GM13976 (cell line): ENCODE measurements at regions not wholly inside any gene's neighbourhood (a gene's known extent, or its start where the extent isn't known, plus 50 kb on each side); places are given as distances from the start of the nearest gene placed in this dataset.
A peak's percentile ranks its signal among the peaks of the same experiment; 100 is the strongest.
"Not testable (repeated sequence)": the region's sequence is repeated elsewhere in the genome, so short reads cannot be mapped to it uniquely, and the experiment has no call there.

ENCODE experiments used
- DNase-seq: peaks from one replicate; pipeline ENCODE4 v3.0.0; 2012; ENCODE audit warnings: low spot score
- CTCF ChIP-seq: IDR thresholded peaks from 2 replicates; pipeline ENCODE4 v1.5.1; 2012; ENCODE audit warnings: borderline replicate concordance, mild to moderate bottlenecking; ENCODE audit not compliant: insufficient read depth; ENCODE audit errors: extremely low read depth, missing control alignments, control extremely low read depth
- in situ Hi-C: fragments of 300-500 bp; cut with MboI; formaldehyde crosslinking; loops from one replicate; pipeline ENCODE4 v1.12.0; 2022; ENCODE audit warnings: low sequenced_read_pairs, mixed read lengths, inconsistent platforms; ENCODE audit not compliant: unreplicated experiment

GRCh38 chr14:70254476-70254961 lies 65.8 kb upstream of the SLC8A3 start:
- no peak for TF ChIP-seq CTCF
- in situ Hi-C loops: no loop called here
- peak; percentile 53 for DNase-seq

- DNase-seq, in situ Hi-C loops: not testable (repeated sequence)
Measured at GRCh38 chr14:70253547-70253946, 64.8 kb upstream of the SLC8A3 start.

GRCh38 chr14:70245026-70245425 lies 56.3 kb upstream of the SLC8A3 start:
- in situ Hi-C loops: no loop called here
- TF ChIP-seq CTCF: no peak
- no peak for DNase-seq

GRCh38 chr14:70239802-70240201 lies 51.1 kb upstream of the SLC8A3 start:
- in situ Hi-C loops: no loop called here
- TF ChIP-seq CTCF: no peak
- DNase-seq: peak; percentile 30

GRCh38 chr14:70238635-70239034 lies 49.9 kb upstream of the SLC8A3 start:
- in situ Hi-C loops, DNase-seq: not testable (repeated sequence)
